ENCODE measurements at regions not wholly inside any gene's neighbourhood (a gene's known extent, or its start where the extent isn't known, plus 50 kb on each side); places are given as distances from the start of the nearest gene placed in this dataset.

DNA sequence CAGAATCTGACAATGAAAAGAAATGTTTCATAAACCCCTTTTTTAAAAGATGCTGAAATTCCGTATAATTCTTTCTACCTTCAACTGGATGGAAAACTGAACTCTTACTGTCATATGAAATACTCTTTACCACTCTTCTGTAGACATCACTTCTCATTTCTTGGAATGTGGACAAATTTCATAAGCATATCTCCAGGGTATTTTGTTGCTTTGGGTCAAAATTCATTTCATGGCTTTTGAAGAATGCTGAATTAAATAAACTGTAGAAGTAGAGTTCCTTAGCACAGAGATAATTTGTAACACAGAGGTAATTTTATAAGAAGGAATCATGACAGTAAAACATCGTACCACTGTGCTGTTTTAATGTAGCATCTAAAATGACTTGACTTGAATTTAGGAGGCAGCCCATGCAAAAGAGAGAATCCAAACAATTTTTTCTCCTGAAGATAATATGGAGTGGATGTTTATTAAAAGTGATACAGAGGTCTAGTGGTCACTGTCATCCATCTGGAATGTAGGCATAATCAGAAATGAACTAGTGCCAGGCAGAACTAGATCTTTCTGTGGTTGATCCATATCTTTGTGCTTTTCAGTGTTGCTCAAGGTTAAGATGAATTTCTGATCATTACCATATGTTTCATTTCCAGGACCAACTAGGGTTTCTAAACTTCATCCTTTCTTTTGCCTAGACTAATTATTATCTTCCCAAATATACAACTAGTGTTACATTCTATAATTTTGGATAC lies 492.0 kb downstream of the KIF20B start:
- no peak overlapping the region for H3K9ac ChIP-seq (ENCODE audit: low read depth in 2 of 2, low read length in 2 of 2)
- H3K4me1 ChIP-seq, result no peaks in the 10 kb centered on the region
- no peaks in the 10 kb centered on the region for H3K9me3 ChIP-seq
- TF ChIP-seq, protein P1, sequence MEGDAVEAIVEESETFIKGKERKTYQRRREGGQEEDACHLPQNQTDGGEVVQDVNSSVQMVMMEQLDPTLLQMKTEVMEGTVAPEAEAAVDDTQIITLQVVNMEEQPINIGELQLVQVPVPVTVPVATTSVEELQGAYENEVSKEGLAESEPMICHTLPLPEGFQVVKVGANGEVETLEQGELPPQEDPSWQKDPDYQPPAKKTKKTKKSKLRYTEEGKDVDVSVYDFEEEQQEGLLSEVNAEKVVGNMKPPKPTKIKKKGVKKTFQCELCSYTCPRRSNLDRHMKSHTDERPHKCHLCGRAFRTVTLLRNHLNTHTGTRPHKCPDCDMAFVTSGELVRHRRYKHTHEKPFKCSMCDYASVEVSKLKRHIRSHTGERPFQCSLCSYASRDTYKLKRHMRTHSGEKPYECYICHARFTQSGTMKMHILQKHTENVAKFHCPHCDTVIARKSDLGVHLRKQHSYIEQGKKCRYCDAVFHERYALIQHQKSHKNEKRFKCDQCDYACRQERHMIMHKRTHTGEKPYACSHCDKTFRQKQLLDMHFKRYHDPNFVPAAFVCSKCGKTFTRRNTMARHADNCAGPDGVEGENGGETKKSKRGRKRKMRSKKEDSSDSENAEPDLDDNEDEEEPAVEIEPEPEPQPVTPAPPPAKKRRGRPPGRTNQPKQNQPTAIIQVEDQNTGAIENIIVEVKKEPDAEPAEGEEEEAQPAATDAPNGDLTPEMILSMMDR (IDR thresholded peaks at IDR 0.05), result no peak
- no peaks in the 10 kb centered on the region for H3K27me3 ChIP-seq
- no peaks in the 10 kb centered on the region for H3K36me3 ChIP-seq
- H3K27ac ChIP-seq, result no peak overlapping the region
- intact Hi-C loops (cut with DNase I), result no loop called here
- no peak overlapping the region for H3K4me3 ChIP-seq
- no peak for DNase-seq

- Histone ChIP-seq H3K9me3 (no peaks in the 10 kb centered on the region), H3K4me3 (no peak overlapping the region), H3K4me1 (no peaks in the 10 kb centered on the region), H3K27me3 (no peaks in the 10 kb centered on the region), H3K9ac (ENCODE audit: low read depth in 2 of 2, low read length in 2 of 2) (no peak overlapping the region), H3K27ac (no peak overlapping the region), H3K36me3 (no peaks in the 10 kb centered on the region)
- intact Hi-C loops (cut with DNase I), result no loop called here
- no peak for DNase-seq
- TF ChIP-seq, protein P1 (IDR thresholded peaks at IDR 0.05), result no peak
Observed at GRCh38 chr10:90195288-90195840, 494.0 kb downstream of the KIF20B start.

GRCh38 chr10:90197766-90198165 lies 496.4 kb downstream of the KIF20B start:
- intact Hi-C loops (cut with DNase I), result no loop called here
- Histone ChIP-seq H3K36me3 (no peaks in the 10 kb centered on the region), H3K9ac (ENCODE audit: low read depth in 2 of 2, low read length in 2 of 2) (no peak overlapping the region), H3K9me3 (no peaks in the 10 kb centered on the region), H3K27ac (no peak overlapping the region), H3K27me3 (no peaks in the 10 kb centered on the region), H3K4me1 (no peaks in the 10 kb centered on the region), H3K4me3 (no peak overlapping the region)
- no peak for DNase-seq
- TF ChIP-seq, protein P1 (IDR thresholded peaks at IDR 0.05), result no peak

GRCh38 chr10:90199093-90199492 lies 497.7 kb downstream of the KIF20B start:
- H3K4me1 ChIP-seq, result no peaks in the 10 kb centered on the region
- TF ChIP-seq, protein P1 (IDR thresholded peaks at IDR 0.05), result no peak

GRCh38 chr10:90199513-90199912 lies 498.1 kb downstream of the KIF20B start:
- intact Hi-C loops (cut with DNase I), result no loop called here
- DNase-seq, result no peak
- Histone ChIP-seq H3K27me3 (no peaks in the 10 kb centered on the region), H3K4me1 (no peaks in the 10 kb centered on the region), H3K9ac (ENCODE audit: low read depth in 2 of 2, low read length in 2 of 2) (no peak overlapping the region), H3K9me3 (no peaks in the 10 kb centered on the region), H3K36me3 (no peaks in the 10 kb centered on the region), H3K27ac (no peak overlapping the region), H3K4me3 (no peak overlapping the region)
- TF ChIP-seq, protein P1 (IDR thresholded peaks at IDR 0.05), result no peak

More at GRCh38 chr10:90199093-90199492, 497.7 kb downstream of the KIF20B start:
- intact Hi-C loops (cut with DNase I), result no loop called here
- Histone ChIP-seq H3K4me3 (no peak overlapping the region), H3K27me3 (no peaks in the 10 kb centered on the region), H3K36me3 (no peaks in the 10 kb centered on the region), H3K9ac (ENCODE audit: low read depth in 2 of 2, low read length in 2 of 2) (no peak overlapping the region), H3K9me3 (no peaks in the 10 kb centered on the region), H3K27ac (no peak overlapping the region)
- DNase-seq, result no peak
